K562 (cell line): ENCODE measurements at regions not wholly inside any gene's neighbourhood (a gene's known extent, or its start where the extent isn't known, plus 50 kb on each side); places are given as distances from the start of the nearest gene placed in this dataset.

Experiments
- ARID1B ChIP-seq: fragments of 450-650 bp; IDR thresholded peaks from 2 replicates; pipeline ENCODE4 v1.6.1; 2016; ENCODE audit warnings: antibody characterized with exemption, mild to moderate bottlenecking, inconsistent platforms
- BCOR ChIP-seq: fragments of 450-650 bp; IDR thresholded peaks from 2 replicates; pipeline ENCODE4 v1.6.1; 2016
- CHD1 ChIP-seq: fragments of 200-600 bp; sonication (generic); IDR thresholded peaks from one replicate; pipeline ENCODE4 v1.6.1; 2012; ENCODE audit warnings: mild to moderate bottlenecking, moderate library complexity, low read length, inconsistent platforms
- DMBX1 ChIP-seq: fragments of 250-450 bp; sonication (Bioruptor Pico); IDR thresholded peaks from 2 replicates; pipeline ENCODE4 v1.8.0; 2022; ENCODE audit warnings: inconsistent platforms, mild to moderate bottlenecking, moderate library complexity, borderline replicate concordance
- FIP1L1 ChIP-seq: fragments of 200-400 bp; formaldehyde crosslinking; IDR thresholded peaks from 2 replicates; pipeline ENCODE4 v1.6.1; 2018; ENCODE audit warnings: mild to moderate bottlenecking, low read depth, low read length; ENCODE audit not compliant: poor library complexity, severe bottlenecking
- FOXA1 ChIP-seq: fragments of 450-650 bp; IDR thresholded peaks from 2 replicates; pipeline ENCODE4 v1.6.1; 2016; ENCODE audit warnings: mild to moderate bottlenecking, borderline replicate concordance
- HDAC8 ChIP-seq: fragments of 450-650 bp; IDR thresholded peaks from 2 replicates; pipeline ENCODE4 v1.6.1; 2016; ENCODE audit warnings: mild to moderate bottlenecking, missing genetic modification characterization, moderate library complexity, missing compliant biosample characterization
- ILF3 ChIP-seq: fragments of 450-650 bp; IDR thresholded peaks from 2 replicates; pipeline ENCODE4 v1.6.1; 2018; ENCODE audit warnings: antibody characterized with exemption, mild to moderate bottlenecking, moderate library complexity, borderline replicate concordance
- MTA1 ChIP-seq: fragments of 450-650 bp; IDR thresholded peaks from 2 replicates; pipeline ENCODE4 v1.6.1; 2017; ENCODE audit warnings: borderline replicate concordance
- NFIC ChIP-seq: fragments of 450-650 bp; IDR thresholded peaks from 2 replicates; pipeline ENCODE4 v1.6.1; 2017; ENCODE audit warnings: mild to moderate bottlenecking, inconsistent platforms
- RB1 ChIP-seq: fragments of 450-650 bp; IDR thresholded peaks from 2 replicates; pipeline ENCODE4 v1.6.1; 2017; ENCODE audit warnings: low read depth, mild to moderate bottlenecking
- RFX5 ChIP-seq: IDR thresholded peaks from 2 replicates; pipeline ENCODE4 v1.6.1; 2011; ENCODE audit warnings: low read depth, mild to moderate bottlenecking, improper control_type of control experiment, low read length
- RNF2 ChIP-seq: sonication (generic); IDR thresholded peaks from 2 replicates; pipeline ENCODE4 v1.6.1; 2016
- TRIM24 ChIP-seq, 2 experiments: fragments of 450-650 bp; IDR thresholded peaks; 2 replicates each; pipeline ENCODE4 v1.6.1; 2016
- ZBTB1 ChIP-seq: sonication (generic); formaldehyde crosslinking; IDR thresholded peaks from 2 replicates; pipeline ENCODE4 v1.8.1; 2023; ENCODE audit warnings: missing genetic modification reagents, low read depth, mild to moderate bottlenecking, borderline replicate concordance
- ZNF311 ChIP-seq: fragments of 250-450 bp; sonication (Bioruptor Pico); IDR thresholded peaks from 2 replicates; pipeline ENCODE4 v1.4.0; 2020; ENCODE audit warnings: mild to moderate bottlenecking, moderate library complexity
- TF ChIP-seq, protein P1 (sequence below): fragments of 450-650 bp; IDR thresholded peaks from 2 replicates; pipeline ENCODE4 v1.6.1; 2018; ENCODE audit not compliant: partially characterized antibody
- TF ChIP-seq, protein P2 (sequence below): sonication (generic); formaldehyde crosslinking; IDR thresholded peaks from 2 replicates; pipeline ENCODE4 v1.8.1; 2023; ENCODE audit warnings: mild to moderate bottlenecking, missing genetic modification reagents
- TF ChIP-seq, protein P3 (sequence below): sonication (generic); formaldehyde crosslinking; IDR thresholded peaks from 2 replicates; pipeline ENCODE4 v1.8.1; 2022; ENCODE audit warnings: missing genetic modification reagents
- TF ChIP-seq, protein P4 (sequence below): sonication (generic); formaldehyde crosslinking; IDR thresholded peaks from 2 replicates; pipeline ENCODE4 v1.8.0; 2022; ENCODE audit warnings: mild to moderate bottlenecking, missing genetic modification reagents
- TF ChIP-seq, protein P5 (sequence below): fragments of 250-450 bp; sonication (Bioruptor Pico); IDR thresholded peaks from 2 replicates; pipeline ENCODE4 v1.8.0; 2021; ENCODE audit warnings: borderline replicate concordance, mild to moderate bottlenecking, moderate library complexity; ENCODE audit not compliant: poor library complexity, severe bottlenecking

DNA sequence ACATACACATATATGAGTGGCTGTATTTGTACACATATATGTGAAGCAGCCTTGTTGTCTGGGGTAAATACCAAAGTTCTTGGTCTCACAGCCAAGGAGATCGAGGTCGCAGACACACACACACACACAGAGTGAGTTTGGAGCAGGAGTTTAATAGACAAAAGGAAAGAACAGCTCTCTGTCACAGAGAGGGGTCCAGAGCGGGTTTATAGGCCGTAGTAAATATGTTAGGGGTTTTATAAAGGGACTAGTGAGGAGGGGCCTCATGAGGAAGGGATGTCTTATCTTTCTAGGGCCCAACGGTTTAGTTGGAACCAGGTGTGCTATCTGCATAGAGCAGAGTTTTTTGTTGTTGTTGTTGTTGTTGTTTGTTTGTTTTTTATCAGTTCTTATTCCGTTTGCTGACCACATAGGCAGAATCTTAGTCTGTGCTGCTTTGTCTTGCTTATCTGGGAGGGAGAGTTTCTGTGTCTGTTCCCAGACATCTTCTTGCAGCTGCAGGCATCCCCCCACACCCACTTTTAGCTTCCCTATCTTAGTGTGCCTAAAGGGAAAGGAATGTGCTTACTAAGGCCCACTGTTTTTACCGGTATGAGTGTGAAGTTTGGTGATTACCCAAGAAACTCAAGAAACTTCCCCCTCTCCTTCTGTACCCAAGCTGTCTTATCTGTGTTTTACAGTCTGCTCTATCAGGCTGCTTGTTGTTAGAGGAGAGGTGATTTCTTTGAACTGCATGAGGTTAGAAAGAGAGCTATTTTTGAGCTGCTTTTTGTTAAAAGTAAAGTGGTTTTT is 91.9 kb downstream of the TENT5D start (continued):
- TF ChIP-seq, protein P1, sequence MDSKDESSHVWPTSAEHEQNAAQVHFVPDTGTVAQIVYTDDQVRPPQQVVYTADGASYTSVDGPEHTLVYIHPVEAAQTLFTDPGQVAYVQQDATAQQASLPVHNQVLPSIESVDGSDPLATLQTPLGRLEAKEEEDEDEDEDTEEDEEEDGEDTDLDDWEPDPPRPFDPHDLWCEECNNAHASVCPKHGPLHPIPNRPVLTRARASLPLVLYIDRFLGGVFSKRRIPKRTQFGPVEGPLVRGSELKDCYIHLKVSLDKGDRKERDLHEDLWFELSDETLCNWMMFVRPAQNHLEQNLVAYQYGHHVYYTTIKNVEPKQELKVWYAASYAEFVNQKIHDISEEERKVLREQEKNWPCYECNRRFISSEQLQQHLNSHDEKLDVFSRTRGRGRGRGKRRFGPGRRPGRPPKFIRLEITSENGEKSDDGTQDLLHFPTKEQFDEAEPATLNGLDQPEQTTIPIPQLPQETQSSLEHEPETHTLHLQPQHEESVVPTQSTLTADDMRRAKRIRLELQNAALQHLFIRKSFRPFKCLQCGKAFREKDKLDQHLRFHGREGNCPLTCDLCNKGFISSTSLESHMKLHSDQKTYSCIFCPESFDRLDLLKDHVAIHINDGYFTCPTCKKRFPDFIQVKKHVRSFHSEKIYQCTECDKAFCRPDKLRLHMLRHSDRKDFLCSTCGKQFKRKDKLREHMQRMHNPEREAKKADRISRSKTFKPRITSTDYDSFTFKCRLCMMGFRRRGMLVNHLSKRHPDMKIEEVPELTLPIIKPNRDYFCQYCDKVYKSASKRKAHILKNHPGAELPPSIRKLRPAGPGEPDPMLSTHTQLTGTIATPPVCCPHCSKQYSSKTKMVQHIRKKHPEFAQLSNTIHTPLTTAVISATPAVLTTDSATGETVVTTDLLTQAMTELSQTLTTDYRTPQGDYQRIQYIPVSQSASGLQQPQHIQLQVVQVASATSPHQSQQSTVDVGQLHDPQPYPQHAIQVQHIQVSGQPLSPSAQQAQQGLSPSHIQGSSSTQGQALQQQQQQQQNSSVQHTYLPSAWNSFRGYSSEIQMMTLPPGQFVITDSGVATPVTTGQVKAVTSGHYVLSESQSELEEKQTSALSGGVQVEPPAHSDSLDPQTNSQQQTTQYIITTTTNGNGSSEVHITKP: peak; percentile 47
- TF ChIP-seq NFIC (peak; percentile 93), DMBX1 (CRISPR knock-in tag) (peak; percentile 76), FOXA1 (no peak), ZBTB1 (CRISPR knock-in tag) (no peak), HDAC8 (tag) (no peak), BCOR (peak; percentile 53; the same call in 1 of the 2 replicates), MTA1 (0 out of 2 replicates have a peak, but pooled peaks have one; percentile 58), RFX5 (no peak), CHD1 (no peak), RB1 (no peak), TRIM24 (IDR thresholded peaks at IDR 0.05) (peak; percentile 97), RNF2 (peak; percentile 88), ARID1B (peak; percentile 96), FIP1L1 (no peak), ZNF311 (no peak), ILF3 (no peak)
- TF ChIP-seq, protein P2, sequence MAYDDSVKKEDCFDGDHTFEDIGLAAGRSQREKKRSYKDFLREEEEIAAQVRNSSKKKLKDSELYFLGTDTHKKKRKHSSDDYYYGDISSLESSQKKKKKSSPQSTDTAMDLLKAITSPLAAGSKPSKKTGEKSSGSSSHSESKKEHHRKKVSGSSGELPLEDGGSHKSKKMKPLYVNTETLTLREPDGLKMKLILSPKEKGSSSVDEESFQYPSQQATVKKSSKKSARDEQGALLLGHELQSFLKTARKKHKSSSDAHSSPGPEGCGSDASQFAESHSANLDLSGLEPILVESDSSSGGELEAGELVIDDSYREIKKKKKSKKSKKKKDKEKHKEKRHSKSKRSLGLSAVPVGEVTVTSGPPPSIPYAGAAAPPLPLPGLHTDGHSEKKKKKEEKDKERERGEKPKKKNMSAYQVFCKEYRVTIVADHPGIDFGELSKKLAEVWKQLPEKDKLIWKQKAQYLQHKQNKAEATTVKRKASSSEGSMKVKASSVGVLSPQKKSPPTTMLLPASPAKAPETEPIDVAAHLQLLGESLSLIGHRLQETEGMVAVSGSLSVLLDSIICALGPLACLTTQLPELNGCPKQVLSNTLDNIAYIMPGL (CRISPR knock-in tag): no peak
- TF ChIP-seq, protein P3, sequence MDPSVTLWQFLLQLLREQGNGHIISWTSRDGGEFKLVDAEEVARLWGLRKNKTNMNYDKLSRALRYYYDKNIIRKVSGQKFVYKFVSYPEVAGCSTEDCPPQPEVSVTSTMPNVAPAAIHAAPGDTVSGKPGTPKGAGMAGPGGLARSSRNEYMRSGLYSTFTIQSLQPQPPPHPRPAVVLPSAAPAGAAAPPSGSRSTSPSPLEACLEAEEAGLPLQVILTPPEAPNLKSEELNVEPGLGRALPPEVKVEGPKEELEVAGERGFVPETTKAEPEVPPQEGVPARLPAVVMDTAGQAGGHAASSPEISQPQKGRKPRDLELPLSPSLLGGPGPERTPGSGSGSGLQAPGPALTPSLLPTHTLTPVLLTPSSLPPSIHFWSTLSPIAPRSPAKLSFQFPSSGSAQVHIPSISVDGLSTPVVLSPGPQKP (CRISPR knock-in tag): no peak
- TF ChIP-seq, protein P4, sequence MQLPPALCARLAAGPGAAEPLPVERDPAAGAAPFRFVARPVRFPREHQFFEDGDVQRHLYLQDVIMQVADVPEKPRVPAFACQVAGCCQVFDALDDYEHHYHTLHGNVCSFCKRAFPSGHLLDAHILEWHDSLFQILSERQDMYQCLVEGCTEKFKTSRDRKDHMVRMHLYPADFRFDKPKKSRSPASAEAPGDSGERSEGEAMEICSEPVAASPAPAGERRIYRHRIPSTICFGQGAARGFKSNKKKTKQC (CRISPR knock-in tag): no peak
- TF ChIP-seq, protein P5, sequence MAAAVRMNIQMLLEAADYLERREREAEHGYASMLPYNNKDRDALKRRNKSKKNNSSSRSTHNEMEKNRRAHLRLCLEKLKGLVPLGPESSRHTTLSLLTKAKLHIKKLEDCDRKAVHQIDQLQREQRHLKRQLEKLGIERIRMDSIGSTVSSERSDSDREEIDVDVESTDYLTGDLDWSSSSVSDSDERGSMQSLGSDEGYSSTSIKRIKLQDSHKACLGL (CRISPR knock-in tag): no peak
